ENCODE measurements at regions not wholly inside any gene's neighbourhood (a gene's known extent, or its start where the extent isn't known, plus 50 kb on each side); places are given as distances from the start of the nearest gene placed in this dataset.

DNA sequence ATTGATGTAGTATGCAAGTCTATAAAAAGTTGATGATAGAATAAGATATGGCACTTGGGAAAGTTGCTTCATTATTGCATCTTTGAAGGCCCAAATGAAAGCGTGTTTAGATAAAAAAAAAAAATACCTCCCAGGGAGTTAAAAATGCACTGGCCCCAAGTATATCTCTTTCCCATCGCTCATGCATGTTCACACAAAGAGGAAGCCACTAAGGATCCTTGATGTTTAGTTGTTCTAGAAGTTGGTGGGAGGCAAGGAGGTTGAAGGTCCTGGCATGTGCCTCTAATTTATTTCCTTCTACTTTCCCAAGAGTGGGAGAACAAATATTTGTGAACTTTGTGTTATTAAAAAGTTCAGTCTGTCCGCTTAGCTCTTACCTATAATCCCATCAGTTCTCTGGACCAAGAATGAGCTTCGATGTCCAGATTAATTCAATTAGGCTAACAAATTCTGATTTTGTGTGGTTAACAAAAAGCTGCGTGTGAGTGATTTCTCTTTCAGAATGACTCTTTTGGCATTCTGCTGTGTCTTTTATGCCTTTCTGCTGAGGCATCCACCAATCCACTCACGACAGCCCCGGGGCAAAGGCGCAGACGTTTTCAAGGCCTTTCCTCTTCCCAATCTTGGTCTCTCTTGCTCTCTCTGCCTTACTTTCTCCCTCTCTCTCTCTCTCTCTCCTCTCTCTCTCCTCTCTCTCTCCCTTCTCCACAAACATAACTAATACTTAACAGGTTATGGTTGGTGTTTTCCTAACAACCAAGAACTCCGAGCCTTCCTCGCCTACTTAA lies 135.1 kb upstream of the ERCC6L2 start:
- DNase-seq (ENCODE audit: extremely low read depth in 1 of 4, low spot score in 3 of 4): no peak
- Histone ChIP-seq H3K4me3 (no peak overlapping the region), H3K4me1 (replicated peaks in 1 of 2; ENCODE audit: control insufficient read depth in 2 of 2, insufficient read depth in 2 of 2, low read length in 2 of 2) (no peaks in the 10 kb centered on the region), H2AFZ (ENCODE audit: low read depth, low read length) (no peak overlapping the region), H3K27me3 (ENCODE audit: control insufficient read depth in 2 of 2, insufficient read depth in 2 of 2, low read length in 2 of 2) (peaks cover 14 to 42% of the 10 kb centered on the region in 2 experiments), H3K9me3 (replicated peaks; ENCODE audit: control insufficient read depth, insufficient read depth, low read depth, low read length) (no peaks in the 10 kb centered on the region), H3K4me2 (ENCODE audit: insufficient read depth, low read length) (no peak overlapping the region), H3K9me1 (ENCODE audit: control insufficient read depth, insufficient read depth, low read length) (no peaks in the 10 kb centered on the region), H4K20me1 (replicated peaks; ENCODE audit: control insufficient read depth, insufficient read depth, low read length) (no peaks in the 10 kb centered on the region), H3K27ac (ENCODE audit: extremely low read depth, low read depth, low read length) (no peak overlapping the region), H3K79me2 (ENCODE audit: control insufficient read depth, insufficient read depth, low read length) (no peaks in the 10 kb centered on the region), H3K9ac (ENCODE audit: insufficient read depth in 1 of 2, low read depth in 2 of 2, low read length in 2 of 2) (no peak overlapping the region), H3K36me3 (ENCODE audit: control insufficient read depth, insufficient read depth, low read length) (no peaks in the 10 kb centered on the region)
- ATAC-seq: no peak
- no peak for FAIRE-seq
- POLR2A ChIA-PET: no interaction called here
- TF ChIP-seq, protein P1, sequence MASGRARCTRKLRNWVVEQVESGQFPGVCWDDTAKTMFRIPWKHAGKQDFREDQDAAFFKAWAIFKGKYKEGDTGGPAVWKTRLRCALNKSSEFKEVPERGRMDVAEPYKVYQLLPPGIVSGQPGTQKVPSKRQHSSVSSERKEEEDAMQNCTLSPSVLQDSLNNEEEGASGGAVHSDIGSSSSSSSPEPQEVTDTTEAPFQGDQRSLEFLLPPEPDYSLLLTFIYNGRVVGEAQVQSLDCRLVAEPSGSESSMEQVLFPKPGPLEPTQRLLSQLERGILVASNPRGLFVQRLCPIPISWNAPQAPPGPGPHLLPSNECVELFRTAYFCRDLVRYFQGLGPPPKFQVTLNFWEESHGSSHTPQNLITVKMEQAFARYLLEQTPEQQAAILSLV (tag; IDR thresholded peaks at IDR 0.05): no peak
- TF ChIP-seq WHSC1 (IDR thresholded peaks at IDR 0.05; ENCODE audit: low read length) (no peak), HNRNPUL1 (IDR thresholded peaks at IDR 0.05; ENCODE audit: low read length) (no peak)
- TF ChIP-seq, protein P2, sequence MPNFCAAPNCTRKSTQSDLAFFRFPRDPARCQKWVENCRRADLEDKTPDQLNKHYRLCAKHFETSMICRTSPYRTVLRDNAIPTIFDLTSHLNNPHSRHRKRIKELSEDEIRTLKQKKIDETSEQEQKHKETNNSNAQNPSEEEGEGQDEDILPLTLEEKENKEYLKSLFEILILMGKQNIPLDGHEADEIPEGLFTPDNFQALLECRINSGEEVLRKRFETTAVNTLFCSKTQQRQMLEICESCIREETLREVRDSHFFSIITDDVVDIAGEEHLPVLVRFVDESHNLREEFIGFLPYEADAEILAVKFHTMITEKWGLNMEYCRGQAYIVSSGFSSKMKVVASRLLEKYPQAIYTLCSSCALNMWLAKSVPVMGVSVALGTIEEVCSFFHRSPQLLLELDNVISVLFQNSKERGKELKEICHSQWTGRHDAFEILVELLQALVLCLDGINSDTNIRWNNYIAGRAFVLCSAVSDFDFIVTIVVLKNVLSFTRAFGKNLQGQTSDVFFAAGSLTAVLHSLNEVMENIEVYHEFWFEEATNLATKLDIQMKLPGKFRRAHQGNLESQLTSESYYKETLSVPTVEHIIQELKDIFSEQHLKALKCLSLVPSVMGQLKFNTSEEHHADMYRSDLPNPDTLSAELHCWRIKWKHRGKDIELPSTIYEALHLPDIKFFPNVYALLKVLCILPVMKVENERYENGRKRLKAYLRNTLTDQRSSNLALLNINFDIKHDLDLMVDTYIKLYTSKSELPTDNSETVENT (CRISPR knock-in tag; IDR thresholded peaks at IDR 0.05): no peak
- TF ChIP-seq, protein P3, sequence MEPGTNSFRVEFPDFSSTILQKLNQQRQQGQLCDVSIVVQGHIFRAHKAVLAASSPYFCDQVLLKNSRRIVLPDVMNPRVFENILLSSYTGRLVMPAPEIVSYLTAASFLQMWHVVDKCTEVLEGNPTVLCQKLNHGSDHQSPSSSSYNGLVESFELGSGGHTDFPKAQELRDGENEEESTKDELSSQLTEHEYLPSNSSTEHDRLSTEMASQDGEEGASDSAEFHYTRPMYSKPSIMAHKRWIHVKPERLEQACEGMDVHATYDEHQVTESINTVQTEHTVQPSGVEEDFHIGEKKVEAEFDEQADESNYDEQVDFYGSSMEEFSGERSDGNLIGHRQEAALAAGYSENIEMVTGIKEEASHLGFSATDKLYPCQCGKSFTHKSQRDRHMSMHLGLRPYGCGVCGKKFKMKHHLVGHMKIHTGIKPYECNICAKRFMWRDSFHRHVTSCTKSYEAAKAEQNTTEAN (CRISPR knock-in tag; IDR thresholded peaks at IDR 0.05): no peak
- TF ChIP-seq, protein P4, sequence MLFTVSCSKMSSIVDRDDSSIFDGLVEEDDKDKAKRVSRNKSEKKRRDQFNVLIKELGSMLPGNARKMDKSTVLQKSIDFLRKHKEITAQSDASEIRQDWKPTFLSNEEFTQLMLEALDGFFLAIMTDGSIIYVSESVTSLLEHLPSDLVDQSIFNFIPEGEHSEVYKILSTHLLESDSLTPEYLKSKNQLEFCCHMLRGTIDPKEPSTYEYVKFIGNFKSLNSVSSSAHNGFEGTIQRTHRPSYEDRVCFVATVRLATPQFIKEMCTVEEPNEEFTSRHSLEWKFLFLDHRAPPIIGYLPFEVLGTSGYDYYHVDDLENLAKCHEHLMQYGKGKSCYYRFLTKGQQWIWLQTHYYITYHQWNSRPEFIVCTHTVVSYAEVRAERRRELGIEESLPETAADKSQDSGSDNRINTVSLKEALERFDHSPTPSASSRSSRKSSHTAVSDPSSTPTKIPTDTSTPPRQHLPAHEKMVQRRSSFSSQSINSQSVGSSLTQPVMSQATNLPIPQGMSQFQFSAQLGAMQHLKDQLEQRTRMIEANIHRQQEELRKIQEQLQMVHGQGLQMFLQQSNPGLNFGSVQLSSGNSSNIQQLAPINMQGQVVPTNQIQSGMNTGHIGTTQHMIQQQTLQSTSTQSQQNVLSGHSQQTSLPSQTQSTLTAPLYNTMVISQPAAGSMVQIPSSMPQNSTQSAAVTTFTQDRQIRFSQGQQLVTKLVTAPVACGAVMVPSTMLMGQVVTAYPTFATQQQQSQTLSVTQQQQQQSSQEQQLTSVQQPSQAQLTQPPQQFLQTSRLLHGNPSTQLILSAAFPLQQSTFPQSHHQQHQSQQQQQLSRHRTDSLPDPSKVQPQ (CRISPR knock-in tag; IDR thresholded peaks at IDR 0.05; ENCODE audit: borderline replicate concordance): no peak
- TF ChIP-seq, protein P5, sequence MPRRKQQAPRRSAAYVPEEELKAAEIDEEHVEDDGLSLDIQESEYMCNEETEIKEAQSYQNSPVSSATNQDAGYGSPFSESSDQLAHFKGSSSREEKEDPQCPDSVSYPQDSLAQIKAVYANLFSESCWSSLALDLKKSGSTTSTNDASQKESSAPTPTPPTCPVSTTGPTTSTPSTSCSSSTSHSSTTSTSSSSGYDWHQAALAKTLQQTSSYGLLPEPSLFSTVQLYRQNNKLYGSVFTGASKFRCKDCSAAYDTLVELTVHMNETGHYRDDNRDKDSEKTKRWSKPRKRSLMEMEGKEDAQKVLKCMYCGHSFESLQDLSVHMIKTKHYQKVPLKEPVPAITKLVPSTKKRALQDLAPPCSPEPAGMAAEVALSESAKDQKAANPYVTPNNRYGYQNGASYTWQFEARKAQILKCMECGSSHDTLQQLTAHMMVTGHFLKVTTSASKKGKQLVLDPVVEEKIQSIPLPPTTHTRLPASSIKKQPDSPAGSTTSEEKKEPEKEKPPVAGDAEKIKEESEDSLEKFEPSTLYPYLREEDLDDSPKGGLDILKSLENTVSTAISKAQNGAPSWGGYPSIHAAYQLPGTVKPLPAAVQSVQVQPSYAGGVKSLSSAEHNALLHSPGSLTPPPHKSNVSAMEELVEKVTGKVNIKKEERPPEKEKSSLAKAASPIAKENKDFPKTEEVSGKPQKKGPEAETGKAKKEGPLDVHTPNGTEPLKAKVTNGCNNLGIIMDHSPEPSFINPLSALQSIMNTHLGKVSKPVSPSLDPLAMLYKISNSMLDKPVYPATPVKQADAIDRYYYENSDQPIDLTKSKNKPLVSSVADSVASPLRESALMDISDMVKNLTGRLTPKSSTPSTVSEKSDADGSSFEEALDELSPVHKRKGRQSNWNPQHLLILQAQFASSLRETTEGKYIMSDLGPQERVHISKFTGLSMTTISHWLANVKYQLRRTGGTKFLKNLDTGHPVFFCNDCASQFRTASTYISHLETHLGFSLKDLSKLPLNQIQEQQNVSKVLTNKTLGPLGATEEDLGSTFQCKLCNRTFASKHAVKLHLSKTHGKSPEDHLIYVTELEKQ (CRISPR knock-in tag; IDR thresholded peaks at IDR 0.05): no peak
- no TSS peak for BruUV-seq (replicated peaks)
- CTCF ChIA-PET (ENCODE audit: low intra/inter-chr PET ratio): no interaction called here
- WGBS (ENCODE audit: insufficient coverage, low coverage, missing lambda C conversion rate): 3% methylated on average over 11 of the region's 11 CpGs
- intact Hi-C loops (cut with micrococcal nuclease) (no loop called here), in situ Hi-C loops (cut with MboI) (no loop called here)

All from K562 (cell line).